Gastrocnemius medialis (tissue), 4 donors: ENCODE measurements at regions not wholly inside any gene's neighbourhood (a gene's known extent, or its start where the extent isn't known, plus 50 kb on each side); places are given as distances from the start of the nearest gene placed in this dataset.

Experiments
- POLR2A ChIP-seq, 2 donors: fragments of 450-650 bp; IDR thresholded peaks; one replicate each; pipeline ENCODE4 v1.6.1; 2017; ENCODE audit warnings: antibody characterized with exemption in 2 of 2, mild to moderate bottlenecking in 2 of 2, moderate library complexity in 2 of 2
- TF ChIP-seq, protein P1 (sequence below), 5 experiments: fragments of 450-650 bp in 3 of 5; fragments of 200-600 bp in 2 of 5; sonication (generic) in 2 of 5; IDR thresholded peaks in 4 of 5; conservative IDR thresholded peaks in 1 of 5; 1 replicate in 4 of 5; 2 replicates in 1 of 5; pipeline ENCODE4 v1.5.1; 2016 to 2019; ENCODE audit warnings: antibody characterized with exemption in 5 of 5, mild to moderate bottlenecking in 3 of 5, moderate library complexity in 3 of 5

DNA sequence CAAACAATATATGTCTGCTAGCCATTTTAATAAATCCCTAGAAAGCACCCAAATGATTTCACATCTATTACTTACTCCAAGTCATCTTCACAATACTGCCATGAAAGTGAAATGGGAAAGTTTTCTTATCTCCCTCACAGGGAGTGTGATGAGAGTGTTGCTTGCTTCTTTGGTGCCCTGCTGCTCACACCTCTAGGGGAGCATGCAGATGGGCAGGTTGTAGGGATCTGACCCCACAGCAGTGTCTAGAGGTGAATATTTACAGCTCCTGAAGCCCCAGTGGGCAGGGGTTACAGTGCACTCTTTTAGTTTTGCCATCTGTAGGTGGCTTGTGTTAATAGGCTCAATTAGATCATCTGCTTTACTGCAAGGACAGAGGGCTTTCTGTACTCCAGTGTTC is 173.2 kb downstream of the GABRG2 start:
- TF ChIP-seq, protein P1, sequence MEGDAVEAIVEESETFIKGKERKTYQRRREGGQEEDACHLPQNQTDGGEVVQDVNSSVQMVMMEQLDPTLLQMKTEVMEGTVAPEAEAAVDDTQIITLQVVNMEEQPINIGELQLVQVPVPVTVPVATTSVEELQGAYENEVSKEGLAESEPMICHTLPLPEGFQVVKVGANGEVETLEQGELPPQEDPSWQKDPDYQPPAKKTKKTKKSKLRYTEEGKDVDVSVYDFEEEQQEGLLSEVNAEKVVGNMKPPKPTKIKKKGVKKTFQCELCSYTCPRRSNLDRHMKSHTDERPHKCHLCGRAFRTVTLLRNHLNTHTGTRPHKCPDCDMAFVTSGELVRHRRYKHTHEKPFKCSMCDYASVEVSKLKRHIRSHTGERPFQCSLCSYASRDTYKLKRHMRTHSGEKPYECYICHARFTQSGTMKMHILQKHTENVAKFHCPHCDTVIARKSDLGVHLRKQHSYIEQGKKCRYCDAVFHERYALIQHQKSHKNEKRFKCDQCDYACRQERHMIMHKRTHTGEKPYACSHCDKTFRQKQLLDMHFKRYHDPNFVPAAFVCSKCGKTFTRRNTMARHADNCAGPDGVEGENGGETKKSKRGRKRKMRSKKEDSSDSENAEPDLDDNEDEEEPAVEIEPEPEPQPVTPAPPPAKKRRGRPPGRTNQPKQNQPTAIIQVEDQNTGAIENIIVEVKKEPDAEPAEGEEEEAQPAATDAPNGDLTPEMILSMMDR (IDR thresholded peaks at IDR 0.05 in 4 of 5, conservative IDR thresholded peaks at IDR 0.05 in 1 of 5) = no peak
- TF ChIP-seq POLR2A (IDR thresholded peaks at IDR 0.05) = no peak
